ENCODE measurements at regions not wholly inside any gene's neighbourhood (a gene's known extent, or its start where the extent isn't known, plus 50 kb on each side); places are given as distances from the start of the nearest gene placed in this dataset.

GRCh38 chr3:70774641-70775040, 462.2 kb upstream of the MDFIC2 start:
- TF ChIP-seq CTCF (IDR thresholded peaks at IDR 0.05) (no peak), POLR2A (IDR thresholded peaks at IDR 0.05) (no peak), POLR2AphosphoS5 (IDR thresholded peaks at IDR 0.05) (no peak)
